Germinal center (tissue), 1 donor: ENCODE measurements at regions not wholly inside any gene's neighbourhood (a gene's known extent, or its start where the extent isn't known, plus 50 kb on each side); places are given as distances from the start of the nearest gene placed in this dataset.
"Not testable (repeated sequence)": the region's sequence is repeated elsewhere in the genome, so short reads cannot be mapped to it uniquely, and the experiment has no call there.

Experiments
- DNase-seq: peaks from one replicate; pipeline ENCODE4 v3.0.0; 2012; ENCODE audit warnings: mixed read lengths, low spot score

DNA sequence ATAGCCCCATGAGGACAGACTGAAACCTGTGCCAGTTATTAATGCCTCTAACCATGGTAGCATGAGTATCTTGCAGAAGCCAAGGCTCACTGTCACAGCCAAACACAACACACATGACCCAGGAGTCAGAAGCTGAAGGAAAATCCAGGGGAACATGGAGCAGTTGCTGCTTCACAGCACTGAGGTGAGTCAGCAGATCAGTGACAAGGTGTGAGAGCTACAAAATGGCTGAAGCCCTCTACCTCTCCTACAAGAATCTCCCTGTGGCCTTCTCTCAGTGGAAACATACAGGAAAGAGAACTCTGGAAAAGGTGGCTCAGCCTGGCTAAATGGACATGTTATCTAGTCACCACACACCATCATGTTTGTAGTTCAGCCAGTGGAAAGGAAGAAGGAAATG, 93.5 kb downstream of the NAB1 start:
- no peak for DNase-seq

DNA sequence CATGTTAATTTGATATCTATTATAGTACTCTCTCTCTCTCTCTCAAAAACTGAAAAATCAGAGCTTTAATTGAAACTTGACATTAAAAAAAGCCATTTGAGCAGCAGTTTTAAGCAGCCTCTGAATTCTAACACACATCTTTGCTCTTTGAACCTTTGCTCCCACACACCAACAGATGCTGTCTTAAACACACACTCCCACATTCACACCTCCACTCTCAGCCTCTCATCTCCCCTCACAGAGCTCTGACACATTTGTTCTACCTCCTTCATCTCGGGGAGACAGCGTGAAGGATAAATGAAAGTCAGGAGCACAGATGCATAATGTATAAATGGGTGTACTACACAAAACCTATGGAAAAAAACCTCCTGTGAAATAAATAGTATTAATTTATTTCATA, 95.2 kb downstream of the NAB1 start:
- DNase-seq, result no peak

DNA sequence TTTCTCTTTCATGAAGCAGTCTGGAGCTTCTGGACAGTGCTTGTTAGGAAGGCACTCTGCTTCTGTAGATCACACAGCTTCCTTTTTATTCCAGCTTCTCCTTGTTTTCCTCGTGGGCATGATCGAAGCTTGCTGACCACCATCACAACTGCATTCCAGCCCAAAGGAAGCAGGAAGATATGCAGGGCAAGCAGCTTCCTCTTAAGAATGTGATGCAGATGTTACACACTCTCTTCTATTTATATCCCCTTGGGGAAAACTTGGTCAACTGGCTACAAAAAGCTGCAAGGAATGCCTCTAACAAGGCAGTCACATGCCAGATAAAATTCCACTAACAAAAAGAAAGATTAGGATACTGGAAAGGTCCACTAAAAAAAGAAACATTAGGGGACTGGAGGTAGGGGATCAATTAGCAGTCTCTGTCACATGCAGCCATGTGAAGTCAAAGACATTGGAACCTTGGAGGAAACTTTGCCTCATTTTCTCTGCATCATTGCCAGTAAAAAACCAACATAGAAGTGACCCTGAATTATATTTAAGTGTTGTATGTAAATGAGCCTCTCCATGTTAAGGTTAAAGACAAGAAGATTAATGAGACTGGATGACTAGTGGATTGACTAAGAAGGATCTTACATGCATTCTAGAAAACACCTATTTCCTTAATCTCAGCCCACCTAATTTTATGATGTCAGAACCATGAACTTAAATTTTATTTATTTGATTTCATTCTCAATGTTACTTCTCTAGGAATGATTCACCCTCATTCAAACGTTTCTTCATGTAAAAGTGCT, 98.3 kb downstream of the NAB1 start:
- DNase-seq, result no peak

DNA sequence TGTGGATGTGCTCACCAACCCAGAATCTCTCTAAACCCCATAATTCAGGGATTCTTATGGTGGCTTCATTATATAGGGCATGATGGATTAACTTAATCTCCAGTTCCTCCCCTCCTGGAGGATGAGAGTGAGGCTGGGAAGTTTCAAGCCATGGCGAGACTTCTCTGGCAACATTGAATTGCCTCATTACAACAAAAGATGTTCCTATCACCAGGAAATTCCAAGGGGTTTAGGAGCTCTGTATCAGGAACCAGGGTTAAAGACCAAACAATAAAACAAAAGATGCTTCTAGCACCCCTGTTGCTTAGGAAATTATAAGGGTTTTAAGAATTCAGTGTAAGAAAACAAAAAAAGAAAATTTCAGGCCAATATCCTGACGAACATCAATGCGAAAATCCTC, 100.1 kb downstream of the NAB1 start:
- DNase-seq, result no peak

DNA sequence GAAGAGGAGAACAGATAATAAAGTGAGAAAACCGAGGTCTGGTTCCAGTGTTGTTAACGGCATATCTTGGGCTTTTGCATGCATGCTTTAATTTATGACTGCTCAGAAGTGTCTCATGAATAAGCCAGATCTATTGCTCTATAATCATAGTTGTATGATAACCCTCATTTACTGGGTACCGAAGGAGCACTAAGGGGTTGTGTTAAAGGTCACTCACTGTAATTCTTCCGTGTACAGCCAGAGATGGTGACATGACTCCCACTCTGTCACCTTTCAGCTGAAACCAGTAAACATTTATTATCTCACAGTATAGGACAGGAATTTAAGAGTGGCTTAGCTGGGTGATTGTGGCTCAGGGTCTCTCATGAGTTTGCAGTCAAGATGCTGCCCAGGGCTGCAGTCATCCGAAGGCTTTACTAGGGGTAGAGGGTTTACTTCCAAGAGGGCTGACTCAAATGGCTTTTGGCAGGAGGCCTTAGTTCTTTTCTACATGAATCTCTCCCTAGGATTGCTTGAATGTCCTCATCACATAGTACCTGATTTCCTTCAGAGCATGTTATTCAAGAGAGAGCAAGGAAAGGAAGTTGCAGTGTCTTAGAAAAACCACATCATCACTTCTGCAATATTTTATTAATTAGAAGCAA, 107.0 kb downstream of the NAB1 start:
- no peak for DNase-seq

DNA sequence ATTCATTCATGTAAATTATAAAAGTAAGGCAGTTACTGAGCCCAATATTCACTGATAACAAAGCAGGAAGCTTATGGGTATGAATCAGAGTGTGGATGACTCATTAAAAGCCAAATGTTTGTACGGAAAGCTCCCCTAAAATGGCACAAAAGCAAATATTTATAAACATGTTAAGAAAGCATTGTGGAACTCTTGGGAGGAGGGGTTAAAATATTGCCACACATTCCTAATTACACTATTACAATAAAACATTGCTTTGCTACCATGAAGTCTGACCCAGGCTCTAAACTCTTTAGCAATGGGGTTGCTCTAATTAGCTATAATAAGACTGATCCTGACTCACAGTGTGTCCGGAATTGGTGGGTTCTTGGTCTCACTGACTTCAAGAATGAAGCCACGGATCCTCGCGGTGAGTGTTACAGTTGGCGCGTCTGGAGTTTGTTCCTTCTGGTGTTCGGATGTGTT, 110.9 kb downstream of the NAB1 start:
- DNase-seq, result no peak

DNA sequence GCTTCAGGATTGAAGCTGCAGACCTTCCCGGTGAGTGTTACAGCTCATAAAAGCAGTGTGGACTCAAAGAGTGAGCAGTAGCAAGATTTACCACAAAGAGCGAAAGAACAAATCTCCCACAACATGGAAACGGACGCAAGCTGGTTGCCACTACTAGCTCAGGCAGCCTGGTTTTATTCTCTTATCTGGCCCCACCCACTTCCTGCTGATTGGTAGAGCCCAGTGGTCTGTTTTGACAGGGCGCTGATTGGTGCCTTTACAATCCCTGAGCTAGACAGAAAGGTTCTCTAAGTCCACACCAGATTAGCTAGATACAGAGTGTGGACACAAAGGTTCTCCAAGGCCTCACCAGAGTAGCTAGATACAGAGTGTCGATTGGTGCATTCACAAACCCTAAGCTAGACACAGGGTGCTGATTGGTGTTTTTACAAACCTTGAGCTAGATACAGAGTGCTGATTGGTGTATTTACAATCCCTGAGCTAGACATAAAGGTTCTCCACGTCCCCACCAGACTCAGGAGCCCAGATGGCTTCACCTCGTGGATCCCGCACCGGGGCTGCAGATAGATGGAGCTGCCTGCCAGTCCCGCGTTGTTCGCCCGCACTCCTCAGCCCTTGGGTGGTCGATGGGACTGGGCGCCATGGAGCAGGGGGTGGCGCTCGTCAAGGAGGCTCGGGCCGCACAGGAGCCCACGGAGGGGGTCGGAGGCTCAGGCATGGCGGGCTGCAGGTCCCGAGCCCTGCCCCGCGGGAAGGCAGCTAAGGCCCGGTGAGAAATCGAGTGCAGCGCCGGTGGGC, 111.7 kb downstream of the NAB1 start:
- DNase-seq, result not testable (repeated sequence)

DNA sequence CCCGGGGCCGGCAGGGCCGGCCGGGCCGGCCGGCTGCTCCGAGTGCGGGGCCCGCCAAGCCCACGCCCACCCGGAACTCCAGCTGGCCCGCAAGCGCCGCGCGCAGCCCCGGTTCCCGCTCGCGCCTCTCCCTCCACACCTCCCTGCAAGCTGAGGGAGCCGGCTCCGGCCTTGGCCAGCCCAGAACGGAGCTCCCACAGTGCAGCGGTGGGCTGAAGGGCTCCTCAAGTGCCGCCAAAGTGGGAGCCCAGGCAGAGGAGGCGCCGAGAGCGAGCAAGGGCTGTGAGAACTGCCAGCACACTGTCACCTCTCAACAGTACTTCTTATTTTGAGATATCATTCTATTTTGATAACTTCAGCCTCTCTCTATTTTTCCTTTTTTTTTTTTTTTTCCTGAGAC, 112.3 kb downstream of the NAB1 start:
- not testable (repeated sequence) for DNase-seq

DNA sequence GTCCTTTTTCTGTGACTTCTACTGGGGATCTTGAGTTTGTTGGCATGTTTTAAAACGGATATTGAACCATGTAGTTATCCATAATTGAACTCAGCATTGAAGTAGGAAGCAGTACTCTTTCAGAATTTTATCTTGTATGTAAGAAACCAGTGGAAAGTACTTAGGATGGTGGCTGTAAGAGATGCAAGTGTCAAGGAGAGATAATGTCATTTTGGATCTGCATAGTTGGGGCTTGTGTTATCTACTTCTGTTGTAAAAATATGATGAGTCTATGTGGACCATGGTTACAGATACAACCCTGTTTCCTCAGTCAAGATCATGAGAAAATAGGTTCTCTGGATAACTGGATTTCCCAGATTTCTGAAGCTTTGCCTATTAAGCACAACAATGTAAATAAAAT, 113.7 kb downstream of the NAB1 start:
- no peak for DNase-seq

DNA sequence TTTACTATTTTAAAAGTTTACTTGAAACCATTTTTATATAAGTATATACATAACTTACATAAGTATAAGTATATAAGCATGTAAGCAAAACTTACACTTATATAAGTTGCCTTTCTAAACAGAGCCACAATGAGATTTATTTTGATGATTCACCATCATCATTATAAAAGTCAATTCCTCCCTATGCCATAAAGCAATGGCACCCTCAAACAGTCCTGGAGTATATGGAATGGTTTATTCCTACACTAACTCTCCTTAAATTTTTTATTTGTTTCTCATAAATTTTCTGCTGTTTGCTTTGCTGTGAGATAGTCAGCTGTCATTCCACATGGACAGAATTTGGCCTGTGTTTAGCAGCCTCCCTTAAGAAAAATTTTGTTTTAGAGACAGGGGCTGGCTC, 114.2 kb downstream of the NAB1 start:
- no peak for DNase-seq

DNA sequence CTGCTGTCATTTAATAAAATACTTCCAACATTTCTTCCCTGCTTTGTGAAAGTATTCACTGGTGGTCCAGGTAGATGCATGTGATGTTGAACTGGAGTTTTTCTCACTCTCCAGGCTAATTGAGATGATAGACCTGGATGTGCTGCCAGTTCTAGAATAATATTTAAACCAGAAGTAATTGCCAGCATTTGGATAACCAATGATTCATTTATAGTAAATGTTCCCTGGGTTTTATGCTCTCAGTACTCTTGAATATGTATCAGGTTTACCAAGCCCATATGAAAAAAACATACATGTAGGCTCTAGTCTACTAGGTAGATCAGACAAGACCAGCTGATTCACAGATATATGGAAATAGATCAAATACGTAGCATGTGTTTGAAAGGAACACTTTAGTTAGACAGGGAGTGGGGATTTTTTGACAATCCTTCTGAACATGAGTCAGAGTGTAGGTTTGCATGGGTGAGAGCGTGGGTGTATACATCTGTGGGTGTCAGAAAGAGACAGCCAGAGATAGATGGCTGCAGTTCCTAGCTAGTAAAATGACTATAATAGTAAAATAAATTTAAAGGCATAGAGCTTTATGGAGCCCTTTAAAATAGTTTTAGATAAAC, 115.1 kb downstream of the NAB1 start:
- DNase-seq, result no peak

DNA sequence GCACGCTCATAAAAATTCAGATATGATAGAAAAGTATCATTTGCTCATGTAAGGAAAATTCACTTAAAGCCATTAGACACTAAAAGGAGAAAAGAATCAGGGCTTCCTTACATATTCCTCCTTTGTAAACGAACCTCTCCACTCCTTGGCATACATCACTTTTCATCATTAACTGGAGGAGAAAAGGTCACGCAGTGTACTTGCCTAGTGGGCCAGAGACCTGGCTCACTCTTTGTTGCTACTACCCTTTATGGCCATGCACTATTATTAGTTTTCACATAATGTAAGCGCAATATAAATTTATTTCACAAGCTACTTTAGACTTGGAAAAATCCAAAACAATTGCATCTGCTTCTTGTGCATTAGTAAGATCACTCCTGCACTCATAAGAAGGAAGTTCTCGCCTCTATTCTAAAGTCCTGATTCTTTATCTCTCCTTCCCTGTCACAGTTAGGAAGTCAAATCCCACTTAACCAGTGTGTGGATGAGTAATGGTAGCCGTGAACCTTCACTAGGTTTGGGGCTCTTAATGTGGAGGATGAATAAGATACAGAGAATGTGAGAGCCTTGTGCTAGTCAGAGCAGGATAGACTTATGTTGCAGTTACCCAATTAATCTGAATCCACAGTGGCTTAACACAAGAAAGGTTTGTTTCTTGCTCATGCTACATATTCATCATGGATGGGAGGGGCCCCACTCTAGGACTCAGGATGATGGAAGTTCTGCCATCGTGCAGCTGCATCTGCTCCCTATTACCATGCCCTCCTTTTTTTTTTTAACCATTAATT, 115.0 kb upstream of the GLS start:
- DNase-seq, result no peak

DNA sequence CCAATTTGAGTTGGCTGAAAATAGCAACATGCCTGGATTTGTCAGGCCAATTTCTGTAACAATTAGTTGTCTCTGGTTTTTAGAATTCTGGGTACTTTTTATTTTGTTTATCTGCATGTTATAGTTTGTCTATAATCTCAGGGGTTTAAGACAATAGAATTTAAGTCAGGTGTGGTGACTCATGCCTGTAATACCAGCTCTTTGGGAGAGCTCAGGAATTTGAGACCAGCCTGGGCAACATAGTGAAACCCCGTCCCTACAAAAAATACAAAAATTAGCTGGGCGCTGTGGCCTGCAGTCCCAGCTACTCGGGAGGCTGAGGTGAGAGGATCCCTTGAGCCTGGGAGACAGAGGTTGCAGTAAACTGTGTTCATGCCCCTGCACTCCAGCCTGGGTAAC, 114.4 kb upstream of the GLS start:
- no peak for DNase-seq

DNA sequence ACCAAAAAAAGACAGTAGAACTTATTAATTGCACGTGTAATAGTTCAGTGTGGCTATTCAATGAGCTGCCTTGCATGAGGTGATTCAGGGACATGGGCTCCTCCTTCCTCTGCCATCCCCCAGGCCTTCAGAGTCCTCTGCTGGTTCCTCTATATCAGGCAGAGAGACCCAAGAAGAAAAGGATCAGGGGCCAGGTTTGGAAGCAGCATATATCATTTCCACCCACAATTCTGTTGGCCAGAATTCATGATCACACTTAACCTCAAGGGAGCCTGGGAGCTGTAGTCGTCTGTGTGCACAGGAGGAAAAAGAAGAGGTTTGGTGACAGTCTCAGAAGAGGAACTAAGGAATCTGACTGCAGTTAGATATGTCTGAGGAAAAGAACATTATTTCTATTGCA, 114.0 kb upstream of the GLS start:
- no peak for DNase-seq

DNA sequence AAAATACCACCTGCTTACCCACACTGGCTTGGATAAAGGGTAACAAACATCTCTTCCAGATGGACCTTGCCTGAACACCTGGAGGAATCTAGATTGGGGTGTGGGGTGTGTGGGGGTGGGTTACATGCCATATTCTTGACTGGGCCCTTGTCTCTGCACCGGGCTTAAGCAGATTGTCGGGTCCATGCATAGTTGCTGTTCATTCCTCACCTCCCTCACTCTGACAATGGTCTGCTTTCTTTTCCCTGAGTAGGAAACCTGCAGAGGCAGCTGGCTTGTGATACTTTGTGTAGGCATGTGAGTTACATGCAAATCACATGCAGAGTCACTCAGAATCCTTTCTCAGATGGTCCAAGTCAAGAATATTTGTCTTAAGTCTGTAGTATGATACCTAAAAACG, 112.8 kb upstream of the GLS start:
- DNase-seq, result no peak

DNA sequence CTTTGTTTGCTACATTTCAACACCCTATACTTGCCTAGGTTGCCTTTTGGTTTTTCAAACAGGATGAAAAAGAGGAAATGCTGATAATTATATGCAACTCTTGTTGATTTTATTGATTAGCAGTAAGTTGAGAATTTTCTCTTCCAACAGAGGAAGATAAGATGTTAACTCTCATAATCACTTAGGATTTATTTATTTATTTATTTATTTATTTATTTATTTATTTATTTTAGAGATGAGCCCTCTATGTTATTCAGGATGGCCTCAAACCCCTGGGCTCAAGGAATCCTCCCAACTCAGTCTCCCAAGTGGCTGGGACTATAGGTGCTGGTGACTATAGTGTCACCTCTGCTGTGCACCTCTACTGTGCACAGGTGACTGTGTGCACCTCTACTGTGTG, 111.4 kb upstream of the GLS start:
- no peak for DNase-seq

DNA sequence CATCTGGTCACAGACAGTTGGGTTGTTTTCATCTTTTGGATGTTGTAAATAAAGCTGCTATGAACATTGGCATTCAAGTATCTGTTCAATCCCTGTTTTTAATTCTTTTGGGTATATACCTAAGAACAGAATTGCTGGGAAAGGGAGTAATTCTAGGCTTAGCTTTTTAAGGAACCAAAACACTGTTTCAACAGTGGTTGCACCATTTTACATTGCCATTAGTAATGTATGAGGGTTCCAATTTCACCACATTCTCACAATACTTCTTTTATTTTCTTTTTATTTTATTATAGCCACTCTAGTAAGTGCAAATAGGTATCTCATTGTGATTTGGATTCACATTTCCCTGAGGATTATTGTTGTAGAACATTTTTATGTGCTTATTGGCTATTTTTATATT, 108.9 kb upstream of the GLS start:
- DNase-seq, result no peak

DNA sequence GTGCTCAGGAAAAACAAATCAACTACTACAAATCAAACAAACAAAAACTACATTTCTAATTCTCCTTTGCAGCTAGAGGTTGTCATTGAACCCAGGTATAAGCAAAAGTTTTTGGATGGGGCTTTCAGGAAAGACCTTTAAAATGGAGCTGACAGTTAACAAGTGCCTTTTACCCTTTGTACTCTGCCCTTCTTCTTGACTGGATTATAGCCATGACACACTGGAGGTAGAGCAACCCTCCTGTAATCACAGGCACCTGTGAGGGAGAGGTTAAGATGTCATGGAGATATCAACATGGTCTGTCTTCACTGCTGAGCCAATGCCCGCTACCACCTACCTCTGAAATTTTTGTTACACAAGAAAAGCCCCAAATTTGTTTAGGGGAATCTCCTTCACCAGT, 100.0 kb upstream of the GLS start:
- DNase-seq, result no peak

DNA sequence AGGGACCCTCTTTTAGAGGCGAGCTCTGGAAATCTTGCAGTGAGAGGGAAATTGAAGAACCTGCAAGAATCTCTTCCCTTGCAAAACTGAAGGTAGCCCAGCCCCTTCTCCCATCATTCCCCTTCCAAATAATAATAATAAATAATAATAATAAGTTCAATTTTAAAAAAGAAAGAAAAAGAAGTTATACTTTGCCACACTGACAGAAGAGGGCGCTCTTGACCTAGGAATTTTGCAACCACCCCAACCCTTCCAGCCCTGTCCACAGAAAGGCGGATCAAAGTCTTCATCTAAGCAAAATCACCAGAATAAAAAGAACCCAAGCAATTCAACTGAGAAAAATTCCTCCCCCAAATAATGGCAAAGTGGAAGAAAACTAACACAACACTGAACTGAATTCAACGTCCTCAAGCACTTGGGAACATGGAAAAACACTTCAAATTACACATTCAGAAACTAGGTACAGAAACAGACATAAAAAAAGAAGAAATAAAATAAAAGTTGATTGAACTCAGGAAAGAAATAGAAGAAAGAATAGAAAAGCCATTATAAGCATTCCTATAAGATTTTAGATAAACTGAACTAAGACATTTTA, 98.9 kb upstream of the GLS start:
- DNase-seq, result peak; percentile 63

DNA sequence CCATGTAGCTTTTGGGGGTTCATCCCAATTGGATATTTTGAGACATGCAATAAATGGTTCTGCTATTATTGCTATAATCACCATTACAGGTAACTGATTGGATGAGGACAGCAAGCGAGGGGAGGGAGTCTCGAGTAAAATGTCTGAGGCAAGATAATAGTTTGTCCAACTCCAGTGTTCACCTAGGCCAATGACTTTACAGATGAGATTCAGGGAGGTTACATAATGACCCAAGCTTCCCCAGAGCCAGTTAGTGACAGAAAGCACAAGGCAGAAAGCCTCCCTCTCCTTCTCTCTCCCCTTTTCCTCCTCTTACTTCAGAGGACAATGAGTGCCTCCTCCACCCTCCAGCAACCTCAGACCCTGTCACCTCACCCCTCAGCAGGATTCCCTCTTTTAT, 98.4 kb upstream of the GLS start:
- no peak for DNase-seq

DNA sequence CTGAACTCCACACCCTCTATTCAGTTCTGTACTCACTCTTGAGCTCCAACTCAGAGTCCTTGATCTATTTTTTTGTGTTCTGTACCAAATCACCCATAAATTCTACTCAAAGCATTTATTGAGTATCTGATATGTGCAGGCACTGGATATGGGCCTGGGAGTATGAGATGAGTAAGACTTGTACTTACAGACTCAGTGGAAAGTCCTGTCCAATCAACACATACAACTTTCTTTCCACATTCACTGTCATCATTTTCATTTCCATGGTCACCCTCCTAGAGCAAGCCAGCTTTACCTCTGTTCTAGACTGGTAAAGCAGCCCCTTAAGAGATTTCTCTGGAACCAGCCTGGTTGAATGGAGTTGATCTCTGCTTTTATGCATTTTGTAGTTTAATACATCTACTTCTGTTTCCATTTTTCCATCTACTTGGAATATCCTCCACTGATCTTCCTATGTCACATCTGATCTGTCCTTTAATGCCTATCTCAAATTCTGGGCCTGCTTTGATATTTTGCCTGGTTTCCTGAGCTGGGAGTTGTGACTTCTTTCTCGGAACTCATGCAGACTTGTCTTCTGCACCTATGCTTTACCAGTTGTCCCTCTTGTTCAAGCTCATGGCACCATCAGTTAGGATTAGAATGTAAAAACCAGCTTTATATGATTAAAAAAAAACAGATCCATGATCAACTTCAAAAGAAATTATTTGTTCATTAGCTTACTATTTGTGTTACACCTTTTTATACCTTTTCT, 96.9 kb upstream of the GLS start:
- DNase-seq, result no peak
